Germinal center (tissue), 1 donor: ENCODE measurements at regions not wholly inside any gene's neighbourhood (a gene's known extent, or its start where the extent isn't known, plus 50 kb on each side); places are given as distances from the start of the nearest gene placed in this dataset.
A peak's percentile ranks its signal among the peaks of the same experiment; 100 is the strongest.

Experiments used
- DNase-seq: peaks from one replicate; pipeline ENCODE4 v3.0.0; 2012; ENCODE audit warnings: mixed read lengths, low spot score

GRCh38 chr7:130931423-130931822, 197.4 kb upstream of the KLF14 start:
- no peak for DNase-seq

- no peak for DNase-seq
Measured at GRCh38 chr7:130932088-130932487, 198.1 kb upstream of the KLF14 start.

- DNase-seq, result no peak
Measured at GRCh38 chr7:130932667-130933432, 198.8 kb upstream of the KLF14 start.

GRCh38 chr7:130933919-130934318, 199.9 kb upstream of the KLF14 start:
- DNase-seq, result no peak

GRCh38 chr7:130935564-130936157, 201.7 kb upstream of the KLF14 start:
- DNase-seq, result no peak

GRCh38 chr7:130936202-130936931, 202.4 kb upstream of the KLF14 start:
- no peak for DNase-seq

GRCh38 chr7:130937016-130937415, 203.0 kb upstream of the KLF14 start:
- DNase-seq, result no peak

DNA sequence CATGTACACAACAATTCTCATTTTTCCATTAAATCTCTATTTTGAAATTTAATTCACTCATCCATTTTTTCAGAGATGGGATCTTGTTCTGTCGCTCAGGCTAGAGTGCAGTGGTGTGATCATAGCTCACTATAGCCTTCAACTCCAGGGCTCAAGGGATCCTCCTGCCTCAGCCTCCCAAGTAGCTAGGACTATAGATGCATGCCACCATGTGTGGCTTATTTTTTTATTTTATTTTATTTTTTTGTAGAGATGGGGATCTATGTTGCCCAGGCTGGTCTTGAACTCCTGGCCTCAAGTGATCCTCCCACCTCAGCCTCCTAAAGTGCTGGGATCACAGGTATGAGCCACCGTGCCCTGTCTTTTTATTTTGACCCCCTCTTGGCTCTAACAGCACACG, 203.8 kb upstream of the KLF14 start:
- DNase-seq, result no peak

- no peak for DNase-seq
Measured at GRCh38 chr7:130938661-130939060, 204.7 kb upstream of the KLF14 start.

- no peak for DNase-seq
Measured at GRCh38 chr7:130939321-130940095, 205.5 kb upstream of the KLF14 start.

- DNase-seq, result no peak
Measured at GRCh38 chr7:130940326-130940725, 206.3 kb upstream of the KLF14 start.

GRCh38 chr7:130940907-130941306, 206.9 kb upstream of the KLF14 start:
- no peak for DNase-seq

DNA sequence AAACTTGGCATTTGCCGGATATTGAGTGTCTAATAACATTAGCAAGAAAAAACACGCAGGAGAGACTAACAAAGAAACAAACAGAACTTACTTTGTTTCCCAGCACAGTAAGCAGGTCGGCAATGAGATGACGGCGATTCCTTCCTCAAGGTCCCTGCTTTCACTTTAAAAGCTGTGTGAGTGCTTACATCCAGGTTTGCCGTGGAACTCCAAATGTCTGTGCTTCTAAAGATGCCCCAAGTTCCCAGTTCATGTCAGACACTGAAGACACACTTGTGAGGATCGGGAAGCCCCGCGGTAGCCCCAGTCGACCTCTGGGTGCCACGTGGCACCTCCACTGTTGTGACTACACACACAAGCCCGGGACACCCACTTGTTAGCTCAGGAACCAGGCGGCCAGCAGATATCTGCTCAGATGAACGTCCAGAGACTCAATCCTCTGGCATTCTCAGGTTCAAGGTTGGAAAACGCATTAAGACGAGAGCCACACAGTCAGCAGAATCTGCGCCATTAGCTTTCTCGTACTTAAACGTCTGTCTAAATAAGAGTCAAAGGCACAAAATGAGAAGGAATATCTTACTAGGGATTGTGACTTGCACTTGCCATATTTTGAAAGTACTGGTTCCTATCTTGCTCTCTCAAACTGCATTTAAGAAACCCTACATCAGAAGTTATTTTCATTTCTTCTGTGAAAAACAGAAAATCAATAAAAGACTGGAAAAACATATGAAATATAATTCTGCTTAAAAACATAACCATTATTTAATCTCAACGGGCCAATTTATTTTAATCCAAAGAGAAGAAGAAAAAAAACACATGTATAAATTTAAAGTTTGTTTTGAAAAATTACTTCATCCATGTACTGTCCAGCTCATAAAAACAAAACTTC, 207.6 kb upstream of the KLF14 start:
- DNase-seq, result no peak

GRCh38 chr7:130942211-130942964, 208.4 kb upstream of the KLF14 start:
- DNase-seq, result peak; percentile 40

- DNase-seq, result peak; percentile 41
Measured at GRCh38 chr7:130943336-130943901, 209.4 kb upstream of the KLF14 start.

DNA sequence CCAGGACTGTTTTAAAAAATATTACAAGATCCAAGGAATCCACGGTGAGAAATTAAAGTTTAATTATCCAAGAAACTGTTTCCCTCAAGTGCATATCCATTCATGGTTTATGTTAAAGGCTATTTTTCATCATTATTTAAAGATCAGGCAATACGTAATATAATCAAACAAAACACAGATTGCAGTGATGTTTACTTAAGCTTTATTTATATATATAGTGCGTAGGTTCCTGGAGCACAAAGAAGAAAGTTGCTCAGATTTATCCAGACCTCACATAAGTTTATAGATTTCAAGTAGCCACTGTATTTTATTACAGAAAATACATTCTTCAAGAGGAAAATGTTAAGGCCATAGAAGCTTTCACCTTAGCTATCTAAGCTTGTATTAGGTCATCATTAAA, 210.0 kb upstream of the KLF14 start:
- no peak for DNase-seq

GRCh38 chr7:130944997-130945396, 211.0 kb upstream of the KLF14 start:
- DNase-seq, result no peak

GRCh38 chr7:130945411-130945811, 211.4 kb upstream of the KLF14 start:
- no peak for DNase-seq

DNA sequence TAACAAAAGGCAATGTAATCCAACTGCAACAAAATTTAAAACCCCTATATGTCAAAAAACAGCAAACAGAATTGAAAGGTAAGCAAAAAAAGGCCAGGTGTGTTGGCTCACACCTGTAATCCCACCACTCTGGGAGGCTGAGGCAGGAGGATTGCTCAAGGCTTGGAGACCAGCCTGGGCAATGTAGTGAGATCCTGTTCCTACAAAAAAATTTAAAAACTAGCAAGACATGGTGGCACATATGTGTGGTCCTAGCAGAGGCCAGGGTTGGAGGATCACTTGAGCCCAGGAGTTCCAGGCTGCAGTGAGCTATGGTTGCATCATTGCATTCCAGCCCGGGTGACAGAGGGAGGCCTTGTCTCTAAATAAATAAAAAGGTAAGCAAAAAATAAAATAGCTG, 212.1 kb upstream of the KLF14 start:
- no peak for DNase-seq
